K562 (cell line): ENCODE measurements at regions not wholly inside any gene's neighbourhood (a gene's known extent, or its start where the extent isn't known, plus 50 kb on each side); places are given as distances from the start of the nearest gene placed in this dataset.

ENCODE experiments used
- CTCF ChIP-seq, 3 experiments: IDR thresholded peaks in 2 of 3; conservative IDR thresholded peaks in 1 of 3; 2 replicates each; pipeline ENCODE4 v1.5.1; 2011 to 2012; ENCODE audit warnings: low read length in 3 of 3, mild to moderate bottlenecking in 3 of 3, control low read depth in 2 of 3, improper control_type of control experiment in 1 of 3, inconsistent platforms in 1 of 3, low read depth in 1 of 3, mixed read lengths in 1 of 3, moderate library complexity in 1 of 3; ENCODE audit not compliant: insufficient read depth in 2 of 3
- GABPA ChIP-seq: fragments of 200-800 bp; sonication (Bioruptor generic); conservative IDR thresholded peaks from 2 replicates; pipeline ENCODE4 v1.6.1; 2016; ENCODE audit warnings: low read depth, missing genetic modification characterization, missing compliant biosample characterization

GRCh38 chr2:137823196-137823595 is 141.1 kb upstream of the HNMT start:
- no peak for TF ChIP-seq GABPA (tag)
- no peak for TF ChIP-seq CTCF (IDR thresholded peaks at IDR 0.05 in 2 of 3, conservative IDR thresholded peaks at IDR 0.05 in 1 of 3; ENCODE audit: insufficient read depth in 2 of 3, low read depth in 1 of 3, low read length in 3 of 3)
